ENCODE measurements at regions not wholly inside any gene's neighbourhood (a gene's known extent, or its start where the extent isn't known, plus 50 kb on each side); places are given as distances from the start of the nearest gene placed in this dataset.

DNA sequence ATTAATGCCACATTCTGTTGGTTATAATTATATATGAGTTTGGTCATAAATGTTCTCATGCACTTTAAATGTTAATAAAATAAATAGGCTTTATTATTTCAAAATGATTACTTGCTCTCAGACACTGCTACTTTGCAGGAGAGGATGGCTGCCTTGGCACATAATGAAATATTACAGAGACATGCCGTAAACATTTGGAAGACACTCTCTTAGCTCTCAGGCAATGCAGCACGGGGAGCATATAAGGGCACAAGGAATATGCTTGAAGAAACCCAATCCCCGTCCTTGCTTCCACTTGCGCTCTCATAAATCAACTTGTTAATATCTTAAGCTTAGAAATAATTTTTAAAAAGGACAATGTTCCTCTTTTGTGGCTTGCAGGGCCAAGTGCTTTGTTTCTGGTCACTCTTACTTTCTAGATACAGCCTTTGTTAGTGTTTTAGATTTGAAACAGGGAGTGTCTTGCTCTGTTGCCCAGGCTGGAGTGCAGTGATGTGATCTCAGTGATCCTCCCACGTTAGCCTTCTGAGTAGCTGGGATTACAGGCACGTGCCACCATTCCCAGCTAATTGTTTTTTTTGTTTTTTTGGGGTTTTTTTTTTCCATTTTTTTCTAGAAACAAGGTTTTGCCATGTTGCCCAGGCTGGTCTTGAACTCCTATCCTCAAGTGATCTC is 445.0 kb downstream of the SPRY1 start:
- CTCF ChIA-PET: interaction anchor here (1.0 kb wide), 1 partner anchor 15 kb away, joined by 4 read pairs; no protein-coding TSS in a partner anchor
- DNase-seq (ENCODE audit: low read depth): no peak
- Histone ChIP-seq H3K36me3 (ENCODE audit: control insufficient read depth, insufficient read depth, low read length) (no peaks in the 10 kb centered on the region), H3K27me3 (ENCODE audit: control insufficient read depth, insufficient read depth, low read length) (no peaks in the 10 kb centered on the region), H3K4me3 (ENCODE audit: low read depth, low read length) (no peak overlapping the region)
- POLR2A ChIA-PET: interaction anchor here (0.7 kb wide), 1 partner anchor 212 kb away, joined by 5 read pairs; no protein-coding TSS in a partner anchor
- no peak for TF ChIP-seq CTCF (IDR thresholded peaks at IDR 0.05; ENCODE audit: insufficient read depth, low read depth, low read length)

DNA sequence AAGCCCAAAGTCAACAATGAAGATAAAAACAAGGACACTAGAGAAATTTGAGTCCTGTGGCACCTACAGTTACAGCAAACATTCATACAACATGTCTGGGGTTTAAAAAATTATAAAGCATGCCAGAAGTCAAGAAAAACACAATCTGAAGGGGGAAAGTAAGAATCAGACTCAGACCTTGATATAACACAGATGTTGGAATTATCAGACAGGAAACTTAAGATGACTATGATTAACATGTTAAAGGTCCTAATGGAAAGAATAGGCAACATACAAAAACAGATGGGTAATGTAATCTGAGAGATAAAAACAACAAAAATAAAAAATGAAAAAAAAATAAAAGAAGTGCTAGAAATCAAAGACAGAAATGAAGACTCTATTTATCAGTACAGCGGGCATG is 446.5 kb downstream of the SPRY1 start:
- DNase-seq (ENCODE audit: low read depth): no peak
- no peak for TF ChIP-seq CTCF (IDR thresholded peaks at IDR 0.05; ENCODE audit: insufficient read depth, low read depth, low read length)
- no peaks in the 10 kb centered on the region for H3K27me3 ChIP-seq (ENCODE audit: control insufficient read depth, insufficient read depth, low read length)
- ChIA-PET CTCF (no interaction called here), POLR2A (no interaction called here)
- no peak overlapping the region for H3K4me3 ChIP-seq (ENCODE audit: low read depth, low read length)
- no peaks in the 10 kb centered on the region for H3K36me3 ChIP-seq (ENCODE audit: control insufficient read depth, insufficient read depth, low read length)

- no peak for DNase-seq (ENCODE audit: low read depth)
- no peak overlapping the region for H3K4me3 ChIP-seq (ENCODE audit: low read depth, low read length)
- ChIA-PET CTCF (no interaction called here), POLR2A (no interaction called here)
- H3K27me3 ChIP-seq (ENCODE audit: control insufficient read depth, insufficient read depth, low read length): no peaks in the 10 kb centered on the region
- TF ChIP-seq CTCF (IDR thresholded peaks at IDR 0.05; ENCODE audit: insufficient read depth, low read depth, low read length): no peak
- H3K36me3 ChIP-seq (ENCODE audit: control insufficient read depth, insufficient read depth, low read length): no peaks in the 10 kb centered on the region
Measured at GRCh38 chr4:123844374-123844773, 447.8 kb downstream of the SPRY1 start.

DNA sequence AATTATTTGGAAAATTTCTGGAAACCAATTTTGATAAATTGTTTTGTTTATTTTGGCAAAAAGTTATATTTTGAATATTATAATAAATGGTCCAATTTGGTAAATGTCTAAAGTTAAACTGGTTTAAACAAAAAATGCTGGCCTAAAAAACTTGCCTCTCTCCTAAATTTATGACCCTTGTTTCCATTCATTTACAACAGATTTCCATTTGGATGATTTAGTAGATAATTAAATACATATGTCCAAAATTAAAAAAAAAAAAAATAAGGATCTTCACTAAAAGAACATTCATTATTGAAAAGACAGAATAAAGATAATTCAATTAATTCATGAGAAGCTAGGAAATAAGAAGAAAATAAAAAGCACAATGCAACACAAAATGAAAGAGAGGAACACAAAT is 449.5 kb downstream of the SPRY1 start:
- no peak overlapping the region for H3K4me3 ChIP-seq (ENCODE audit: low read depth, low read length)
- POLR2A ChIA-PET: interaction anchor here (0.6 kb wide), 1 partner anchor 126 kb away, joined by 4 read pairs; no protein-coding TSS in a partner anchor
- no peak for DNase-seq (ENCODE audit: low read depth)
- CTCF ChIA-PET: no interaction called here
- no peak for TF ChIP-seq CTCF (IDR thresholded peaks at IDR 0.05; ENCODE audit: insufficient read depth, low read depth, low read length)
- H3K27me3 ChIP-seq (ENCODE audit: control insufficient read depth, insufficient read depth, low read length): no peaks in the 10 kb centered on the region
- H3K36me3 ChIP-seq (ENCODE audit: control insufficient read depth, insufficient read depth, low read length): no peaks in the 10 kb centered on the region

DNA sequence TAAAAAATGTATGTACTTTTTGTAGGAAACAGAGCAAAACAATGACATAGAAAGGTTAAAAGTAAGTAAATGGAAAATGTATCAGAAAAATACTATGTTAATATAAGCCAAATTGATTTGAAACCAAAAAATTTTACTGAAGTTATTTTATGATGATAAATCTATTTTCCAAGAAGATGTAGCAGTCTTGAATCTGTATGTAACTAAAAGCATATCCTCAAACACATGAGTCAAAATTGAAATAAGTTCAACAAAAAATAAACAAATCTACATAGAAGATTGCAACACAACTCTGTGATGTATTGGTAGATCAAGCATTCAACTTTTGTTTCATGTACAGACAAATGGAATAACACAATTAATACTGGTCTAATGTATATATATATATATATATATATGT is 450.0 kb downstream of the SPRY1 start:
- Histone ChIP-seq H3K4me3 (ENCODE audit: low read depth, low read length) (no peak overlapping the region), H3K36me3 (ENCODE audit: control insufficient read depth, insufficient read depth, low read length) (no peaks in the 10 kb centered on the region), H3K27me3 (ENCODE audit: control insufficient read depth, insufficient read depth, low read length) (no peaks in the 10 kb centered on the region)
- CTCF ChIA-PET: no interaction called here
- no peak for DNase-seq (ENCODE audit: low read depth)
- POLR2A ChIA-PET: interaction anchor here (0.6 kb wide), 1 partner anchor 126 kb away, joined by 4 read pairs; no protein-coding TSS in a partner anchor
- TF ChIP-seq CTCF (IDR thresholded peaks at IDR 0.05; ENCODE audit: insufficient read depth, low read depth, low read length): no peak
